GM19351 (cell line): ENCODE measurements at regions not wholly inside any gene's neighbourhood (a gene's known extent, or its start where the extent isn't known, plus 50 kb on each side); places are given as distances from the start of the nearest gene placed in this dataset.
"Not testable (repeated sequence)": the region's sequence is repeated elsewhere in the genome, so short reads cannot be mapped to it uniquely, and the experiment has no call there.

Source experiments
- ATAC-seq: cut with Tn5 transposase; IDR thresholded peaks from one replicate; pipeline ENCODE4 v1.9.1; 2021; ENCODE audit warnings: mild to moderate bottlenecking, moderate library complexity; ENCODE audit not compliant: unreplicated experiment

- ATAC-seq = no peak
Observed at GRCh38 chr12:19896534-19896933, 457.2 kb downstream of the AEBP2 start.

- no peak for ATAC-seq
Observed at GRCh38 chr12:19897900-19898408, 458.7 kb downstream of the AEBP2 start.

GRCh38 chr12:19901841-19902240 is 462.5 kb downstream of the AEBP2 start:
- no peak for ATAC-seq

GRCh38 chr12:19904819-19905218 is 463.5 kb upstream of the PDE3A start:
- ATAC-seq = no peak

- ATAC-seq = no peak
Observed at GRCh38 chr12:19908830-19909229, 459.5 kb upstream of the PDE3A start.

GRCh38 chr12:19909418-19909817 is 458.9 kb upstream of the PDE3A start:
- no peak for ATAC-seq

- ATAC-seq = no peak
Observed at GRCh38 chr12:19910681-19911080, 457.7 kb upstream of the PDE3A start.

GRCh38 chr12:19912991-19913390 is 455.3 kb upstream of the PDE3A start:
- no peak for ATAC-seq

- ATAC-seq = peak; percentile 56
Observed at GRCh38 chr12:19915392-19916195, 452.7 kb upstream of the PDE3A start.

GRCh38 chr12:19916196-19916753 is 452.1 kb upstream of the PDE3A start:
- ATAC-seq = no peak

GRCh38 chr12:19916974-19917373 is 451.4 kb upstream of the PDE3A start:
- ATAC-seq = no peak

GRCh38 chr12:19921716-19922115 is 446.6 kb upstream of the PDE3A start:
- not testable (repeated sequence) for ATAC-seq

GRCh38 chr12:19922717-19923116 is 445.6 kb upstream of the PDE3A start:
- ATAC-seq = no peak

- ATAC-seq = no peak
Observed at GRCh38 chr12:19924360-19924759, 444.0 kb upstream of the PDE3A start.

GRCh38 chr12:19925841-19926240 is 442.5 kb upstream of the PDE3A start:
- no peak for ATAC-seq

GRCh38 chr12:19926266-19926665 is 442.1 kb upstream of the PDE3A start:
- ATAC-seq = no peak

- no peak for ATAC-seq
Observed at GRCh38 chr12:19927661-19928060, 440.7 kb upstream of the PDE3A start.

GRCh38 chr12:19932413-19932812 is 435.9 kb upstream of the PDE3A start:
- ATAC-seq = no peak

GRCh38 chr12:19933924-19934323 is 434.4 kb upstream of the PDE3A start:
- no peak for ATAC-seq

GRCh38 chr12:19937161-19937560 is 431.2 kb upstream of the PDE3A start:
- no peak for ATAC-seq

- no peak for ATAC-seq
Observed at GRCh38 chr12:19938031-19938430, 430.3 kb upstream of the PDE3A start.

GRCh38 chr12:19938491-19938890 is 429.8 kb upstream of the PDE3A start:
- ATAC-seq = no peak
